Activated B cell treated with CpG ODN at 0.5 μM for 24 hours (primary cell): ENCODE measurements at regions not wholly inside any gene's neighbourhood (a gene's known extent, or its start where the extent isn't known, plus 50 kb on each side); places are given as distances from the start of the nearest gene placed in this dataset.

Experiments
- ATAC-seq: fragments of 200-7000 bp; cut with Tn5 transposase; one replicate; pipeline ENCODE4 v1.10.0; 2021; ENCODE audit warnings: low read depth, mild to moderate bottlenecking, moderate library complexity
- CTCF ChIA-PET: fragments of 350-600 bp; sonication (Branson Sonifier 250); formaldehyde crosslinking; loops from one replicate; lab custom pipeline; 2021; ENCODE audit warnings: antibody characterized with exemption; lab: Charles Lee
- POLR2A ChIA-PET: fragments of 350-600 bp; sonication (Branson Sonifier 250); formaldehyde crosslinking; loops from one replicate; lab custom pipeline; 2021; ENCODE audit warnings: antibody characterized with exemption; lab: Charles Lee
- DNase-seq: peaks from one replicate; pipeline ENCODE4 v3.0.0; 2022
- H3K27ac Mint-ChIP-seq: one replicate; pipeline ENCODE4 v1.8.0; 2020; ENCODE audit warnings: mixed read lengths
- H3K27me3 Mint-ChIP-seq: one replicate; pipeline ENCODE4 v1.8.0; 2021; ENCODE audit warnings: mixed read lengths
- H3K36me3 Mint-ChIP-seq: one replicate; pipeline ENCODE4 v1.8.0; 2021; ENCODE audit warnings: low read depth, mixed read lengths
- H3K4me1 Mint-ChIP-seq: one replicate; pipeline ENCODE4 v1.8.0; 2021; ENCODE audit warnings: mixed read lengths
- H3K4me3 Mint-ChIP-seq: one replicate; pipeline ENCODE4 v1.8.0; 2020; ENCODE audit warnings: mild to moderate bottlenecking, mixed read lengths
- H3K9me3 Mint-ChIP-seq: one replicate; pipeline ENCODE4 v1.8.0; 2020; ENCODE audit warnings: mixed read lengths
- intact Hi-C: fragments of 100-400 bp; cut with micrococcal nuclease; formaldehyde crosslinking; loops from one replicate; pipeline ENCODE4 v1.15.1; 2024
- TF ChIP-seq, protein P1 (sequence below): fragments of 200-600 bp; IDR thresholded peaks from one replicate; pipeline ENCODE4 v1.8.0; 2022; ENCODE audit warnings: antibody characterized with exemption, mild to moderate bottlenecking

DNA sequence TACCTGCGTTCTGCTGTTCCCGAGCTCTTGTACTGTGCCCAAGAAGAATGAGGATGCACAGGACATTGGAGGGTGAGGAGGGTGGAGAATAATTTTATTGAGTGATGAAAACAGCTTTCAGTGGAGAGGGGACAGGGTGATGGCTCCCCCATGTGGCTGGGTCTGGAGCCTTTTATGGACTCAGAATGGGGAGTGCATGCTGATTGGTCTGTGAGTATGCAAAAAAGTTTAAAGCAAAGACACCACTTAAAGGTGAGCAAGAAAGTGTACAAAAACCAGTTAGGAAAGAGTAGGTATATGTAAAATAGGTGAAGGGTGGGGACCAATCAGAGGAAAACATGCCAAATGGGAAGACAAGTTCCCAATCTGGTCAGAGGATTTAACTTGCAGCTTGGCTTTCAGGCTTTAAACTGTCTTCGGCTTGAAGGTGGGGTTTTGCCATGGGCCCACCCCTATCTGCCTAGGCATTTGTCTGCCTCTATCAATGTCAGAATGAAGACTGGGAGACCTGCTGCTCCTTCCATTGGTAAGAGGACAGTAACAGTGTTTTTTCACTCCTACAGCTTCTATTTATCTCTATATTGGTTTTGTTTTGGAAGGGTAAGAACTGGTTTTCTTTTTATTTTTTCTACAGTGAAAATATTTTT, 118.0 kb upstream of the RAI14 start:
- Mint-ChIP-seq H3K4me1 (no peaks in the 10 kb centered on the region), H3K36me3 (no peaks in the 10 kb centered on the region), H3K4me3 (no peak overlapping the region), H3K9me3 (no peaks in the 10 kb centered on the region), H3K27me3 (peaks cover 25% of the 10 kb centered on the region), H3K27ac (no peak overlapping the region)
- TF ChIP-seq, protein P1, sequence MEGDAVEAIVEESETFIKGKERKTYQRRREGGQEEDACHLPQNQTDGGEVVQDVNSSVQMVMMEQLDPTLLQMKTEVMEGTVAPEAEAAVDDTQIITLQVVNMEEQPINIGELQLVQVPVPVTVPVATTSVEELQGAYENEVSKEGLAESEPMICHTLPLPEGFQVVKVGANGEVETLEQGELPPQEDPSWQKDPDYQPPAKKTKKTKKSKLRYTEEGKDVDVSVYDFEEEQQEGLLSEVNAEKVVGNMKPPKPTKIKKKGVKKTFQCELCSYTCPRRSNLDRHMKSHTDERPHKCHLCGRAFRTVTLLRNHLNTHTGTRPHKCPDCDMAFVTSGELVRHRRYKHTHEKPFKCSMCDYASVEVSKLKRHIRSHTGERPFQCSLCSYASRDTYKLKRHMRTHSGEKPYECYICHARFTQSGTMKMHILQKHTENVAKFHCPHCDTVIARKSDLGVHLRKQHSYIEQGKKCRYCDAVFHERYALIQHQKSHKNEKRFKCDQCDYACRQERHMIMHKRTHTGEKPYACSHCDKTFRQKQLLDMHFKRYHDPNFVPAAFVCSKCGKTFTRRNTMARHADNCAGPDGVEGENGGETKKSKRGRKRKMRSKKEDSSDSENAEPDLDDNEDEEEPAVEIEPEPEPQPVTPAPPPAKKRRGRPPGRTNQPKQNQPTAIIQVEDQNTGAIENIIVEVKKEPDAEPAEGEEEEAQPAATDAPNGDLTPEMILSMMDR = no peak
- DNase-seq (no peak), ATAC-seq (no peak)
- POLR2A ChIA-PET = no interaction called here
- CTCF ChIA-PET = interaction anchor here (0.8 to 1.0 kb wide), 3 partner anchors 51 to 360 kb away, joined by 4 read pairs; no protein-coding TSS in a partner anchor
- intact Hi-C loops = loop anchor here (1.0 kb wide), 1 partner anchor 52 kb away; no protein-coding TSS in a partner anchor

DNA sequence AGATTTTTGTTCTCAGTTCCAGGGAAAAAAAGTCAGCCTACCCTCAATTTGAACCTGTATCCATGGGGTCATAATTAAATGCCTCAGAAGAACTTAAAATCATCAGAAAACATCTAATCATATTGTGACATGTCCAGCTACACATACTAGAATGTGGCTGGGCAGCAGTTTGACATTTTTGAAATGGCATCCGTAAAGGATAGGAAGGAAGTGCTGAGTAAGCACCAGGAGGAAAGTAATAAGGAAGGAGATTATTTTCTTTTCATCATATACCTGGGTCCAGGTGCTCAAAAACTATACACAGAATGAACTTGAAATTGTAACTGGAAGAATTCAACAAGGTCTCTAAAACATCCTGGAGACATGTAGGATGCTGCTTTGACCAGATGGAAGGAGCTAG, 116.9 kb upstream of the RAI14 start:
- CTCF ChIA-PET = interaction anchor here (1.1 kb wide), 1 partner anchor 63 kb away, joined by 3 read pairs; no protein-coding TSS in a partner anchor
- H3K4me1 Mint-ChIP-seq = no peaks in the 10 kb centered on the region

DNA sequence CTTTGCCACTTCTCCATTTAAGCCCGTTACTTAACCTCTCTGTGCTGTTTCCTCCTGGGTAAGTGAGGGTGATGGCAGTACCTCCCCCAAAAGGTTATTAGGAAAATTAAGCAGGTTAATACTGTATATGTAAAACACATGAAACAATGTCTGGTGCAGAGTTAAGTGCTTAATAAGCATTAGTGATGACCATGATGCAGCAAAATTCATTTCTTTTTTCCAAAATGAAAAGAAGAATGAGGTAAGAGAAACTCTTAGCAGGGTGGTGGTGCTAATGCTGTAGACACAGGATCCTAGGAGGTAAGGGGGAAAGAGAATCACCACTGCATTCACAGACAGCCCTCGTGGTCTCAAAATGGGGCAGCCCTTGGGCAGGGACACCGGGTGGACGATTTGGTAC, 115.1 kb upstream of the RAI14 start:
- CTCF ChIA-PET = no interaction called here
- ATAC-seq (no peak), DNase-seq (no peak)
- intact Hi-C loops = no loop called here
- H3K27me3 Mint-ChIP-seq = peaks cover 23% of the 10 kb centered on the region
- peaks cover 3% of the 10 kb centered on the region for H3K36me3 Mint-ChIP-seq
- H3K4me1 Mint-ChIP-seq = no peaks in the 10 kb centered on the region
- H3K4me3 Mint-ChIP-seq = no peak overlapping the region
- peaks cover 18% of the 10 kb centered on the region for H3K9me3 Mint-ChIP-seq
- POLR2A ChIA-PET = no interaction called here
- no peak overlapping the region for H3K27ac Mint-ChIP-seq
- TF ChIP-seq, protein P1 = no peak

More for the DNA sequence above, 116.9 kb upstream of the RAI14 start:
- Mint-ChIP-seq H3K27ac (no peak overlapping the region), H3K27me3 (peaks cover 24% of the 10 kb centered on the region), H3K36me3 (peaks cover under 1% of the 10 kb centered on the region), H3K4me3 (no peak overlapping the region), H3K9me3 (peaks cover 9% of the 10 kb centered on the region)
- POLR2A ChIA-PET = no interaction called here
- ATAC-seq = no peak
- TF ChIP-seq, protein P1 = no peak
- no peak for DNase-seq
- intact Hi-C loops = no loop called here

DNA sequence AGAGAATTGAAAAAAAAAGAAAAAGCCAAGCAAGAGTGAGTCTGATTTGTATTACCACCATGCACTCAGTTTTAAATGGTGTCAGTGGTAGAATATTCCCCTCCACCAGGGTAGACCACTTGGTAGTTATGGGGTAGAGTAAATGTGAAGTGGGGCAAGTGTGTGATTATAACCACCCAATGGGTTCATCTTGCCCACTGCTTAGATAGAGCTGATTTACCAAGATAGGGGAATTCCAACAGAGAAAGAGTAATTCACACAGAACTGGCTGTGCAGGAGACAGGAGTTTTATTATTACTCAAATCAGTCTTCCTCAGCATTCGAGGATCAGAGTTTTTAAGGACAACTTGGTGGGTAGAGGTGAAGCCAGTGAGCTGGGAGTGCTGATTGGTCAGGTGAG, 113.3 kb upstream of the RAI14 start:
- TF ChIP-seq, protein P1 = no peak
- Mint-ChIP-seq H3K27ac (no peak overlapping the region), H3K9me3 (peaks cover 31% of the 10 kb centered on the region), H3K36me3 (peaks cover 3% of the 10 kb centered on the region), H3K27me3 (peaks cover 23% of the 10 kb centered on the region), H3K4me3 (no peak overlapping the region), H3K4me1 (no peaks in the 10 kb centered on the region)
- POLR2A ChIA-PET = no interaction called here
- DNase-seq = no peak
- intact Hi-C loops = no loop called here
- CTCF ChIA-PET = no interaction called here
- no peak for ATAC-seq

DNA sequence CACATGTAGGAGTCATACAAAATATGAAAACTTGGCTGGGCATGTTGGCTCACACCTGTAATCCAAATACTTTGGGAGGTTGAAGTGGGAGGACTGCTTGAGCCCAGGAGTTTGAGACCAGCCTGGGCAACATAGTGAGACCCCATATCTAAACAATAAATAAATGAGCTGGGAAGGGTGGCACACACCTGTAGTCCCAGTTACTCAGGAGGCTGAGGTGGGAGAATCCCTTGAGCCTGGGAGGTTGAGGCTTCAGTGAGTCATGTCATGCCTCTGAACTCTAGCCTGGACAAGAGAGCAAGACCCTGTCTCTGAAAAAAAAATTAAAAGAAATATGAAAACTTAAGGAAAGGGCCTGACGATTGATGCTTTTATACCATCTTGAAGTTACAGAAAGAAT, 112.4 kb upstream of the RAI14 start:
- no peak for DNase-seq
- peaks cover 20% of the 10 kb centered on the region for H3K27me3 Mint-ChIP-seq
- ChIA-PET CTCF (no interaction called here), POLR2A (no interaction called here)
- H3K4me1 Mint-ChIP-seq = no peaks in the 10 kb centered on the region
- no peak overlapping the region for H3K27ac Mint-ChIP-seq
- no peak for ATAC-seq
- H3K9me3 Mint-ChIP-seq = peaks cover 34% of the 10 kb centered on the region
- H3K4me3 Mint-ChIP-seq = no peak overlapping the region
- intact Hi-C loops = no loop called here
- H3K36me3 Mint-ChIP-seq = peaks cover 3% of the 10 kb centered on the region
- TF ChIP-seq, protein P1 = no peak
